Muscle layer of duodenum (tissue), 2 donors: ENCODE measurements at regions not wholly inside any gene's neighbourhood (a gene's known extent, or its start where the extent isn't known, plus 50 kb on each side); places are given as distances from the start of the nearest gene placed in this dataset.

Source experiments
- H3K27ac ChIP-seq: one replicate; pipeline ENCODE4 v1.7.0; 2013; ENCODE audit warnings: mild to moderate bottlenecking, low read length
- H3K27me3 ChIP-seq: one replicate; pipeline ENCODE4 v1.7.0; 2013; ENCODE audit warnings: low read depth, mild to moderate bottlenecking, control low read depth, low read length
- H3K36me3 ChIP-seq, 2 donors: one replicate each; pipeline ENCODE4 v1.7.0; 2013; ENCODE audit warnings: low read length in 2 of 2, control low read depth in 1 of 2, mild to moderate bottlenecking in 1 of 2; ENCODE audit not compliant: insufficient read depth in 2 of 2, control insufficient read depth in 1 of 2
- H3K4me1 ChIP-seq, 2 donors: one replicate each; pipeline ENCODE4 v1.7.0; 2013; ENCODE audit warnings: low read length in 2 of 2, mild to moderate bottlenecking in 2 of 2, control low read depth in 1 of 2, moderate library complexity in 1 of 2; ENCODE audit not compliant: insufficient read depth in 2 of 2, control insufficient read depth in 1 of 2
- H3K4me3 ChIP-seq, 2 donors: one replicate each; pipeline ENCODE4 v1.7.0; 2013; ENCODE audit warnings: low read length in 2 of 2, low read depth in 1 of 2, mild to moderate bottlenecking in 1 of 2
- H3K9me3 ChIP-seq, 2 donors: one replicate each; pipeline ENCODE4 v1.7.0; 2013; ENCODE audit warnings: low read length in 2 of 2, control low read depth in 1 of 2, mild to moderate bottlenecking in 1 of 2; ENCODE audit not compliant: control insufficient read depth in 1 of 2
- donor health status: healthy.

GRCh38 chr20:58097429-58097828, 131.0 kb downstream of the ANKRD60 start:
- no peak overlapping the region for H3K27ac ChIP-seq
- no peaks in the 10 kb centered on the region for H3K27me3 ChIP-seq
- no peaks in the 10 kb centered on the region for H3K9me3 ChIP-seq
- H3K36me3 ChIP-seq: no peaks in the 10 kb centered on the region
- H3K4me3 ChIP-seq: no peak overlapping the region
- peaks cover 0 to 4% of the 10 kb centered on the region in 2 donors for H3K4me1 ChIP-seq

- Histone ChIP-seq H3K27ac (no peak overlapping the region), H3K27me3 (no peaks in the 10 kb centered on the region), H3K4me3 (no peak overlapping the region), H3K4me1 (peaks cover 0 to 4% of the 10 kb centered on the region in 2 donors), H3K9me3 (no peaks in the 10 kb centered on the region), H3K36me3 (no peaks in the 10 kb centered on the region)
Measured at GRCh38 chr20:58096880-58097423, 131.5 kb downstream of the ANKRD60 start.

GRCh38 chr20:58094698-58095097, 133.8 kb downstream of the ANKRD60 start:
- Histone ChIP-seq H3K36me3 (no peaks in the 10 kb centered on the region), H3K4me1 (no peaks in the 10 kb centered on the region), H3K27me3 (no peaks in the 10 kb centered on the region), H3K27ac (no peak overlapping the region), H3K9me3 (no peaks in the 10 kb centered on the region), H3K4me3 (no peak overlapping the region)

GRCh38 chr20:58094160-58094559, 134.3 kb downstream of the ANKRD60 start:
- no peaks in the 10 kb centered on the region for H3K9me3 ChIP-seq
- no peaks in the 10 kb centered on the region for H3K27me3 ChIP-seq
- H3K27ac ChIP-seq: no peak overlapping the region
- no peak overlapping the region for H3K4me3 ChIP-seq
- no peaks in the 10 kb centered on the region for H3K4me1 ChIP-seq
- H3K36me3 ChIP-seq: no peaks in the 10 kb centered on the region

- Histone ChIP-seq H3K4me1 (no peaks in the 10 kb centered on the region), H3K27me3 (no peaks in the 10 kb centered on the region), H3K4me3 (no peak overlapping the region), H3K27ac (no peak overlapping the region), H3K9me3 (no peaks in the 10 kb centered on the region), H3K36me3 (no peaks in the 10 kb centered on the region)
Measured at GRCh38 chr20:58092871-58093270, 135.6 kb downstream of the ANKRD60 start.

GRCh38 chr20:58092353-58092752, 136.1 kb downstream of the ANKRD60 start:
- Histone ChIP-seq H3K9me3 (no peaks in the 10 kb centered on the region), H3K27me3 (no peaks in the 10 kb centered on the region), H3K36me3 (no peaks in the 10 kb centered on the region), H3K27ac (no peak overlapping the region), H3K4me1 (no peaks in the 10 kb centered on the region), H3K4me3 (no peak overlapping the region)

GRCh38 chr20:58091810-58092209, 136.6 kb downstream of the ANKRD60 start:
- H3K36me3 ChIP-seq: no peaks in the 10 kb centered on the region
- H3K27me3 ChIP-seq: no peaks in the 10 kb centered on the region
- H3K9me3 ChIP-seq: no peaks in the 10 kb centered on the region
- H3K4me3 ChIP-seq: no peak overlapping the region
- H3K27ac ChIP-seq: no peak overlapping the region
- H3K4me1 ChIP-seq: no peaks in the 10 kb centered on the region

GRCh38 chr20:58090161-58090560, 138.3 kb downstream of the ANKRD60 start:
- Histone ChIP-seq H3K36me3 (no peaks in the 10 kb centered on the region), H3K4me3 (no peak overlapping the region), H3K27ac (no peak overlapping the region), H3K9me3 (no peaks in the 10 kb centered on the region), H3K4me1 (no peaks in the 10 kb centered on the region), H3K27me3 (no peaks in the 10 kb centered on the region)

- Histone ChIP-seq H3K36me3 (no peaks in the 10 kb centered on the region), H3K4me1 (no peaks in the 10 kb centered on the region), H3K4me3 (no peak overlapping the region), H3K27me3 (no peaks in the 10 kb centered on the region), H3K9me3 (no peaks in the 10 kb centered on the region), H3K27ac (no peak overlapping the region)
Measured at GRCh38 chr20:58088625-58089024, 139.8 kb downstream of the ANKRD60 start.

- no peaks in the 10 kb centered on the region for H3K36me3 ChIP-seq
Measured at GRCh38 chr20:58088105-58088504, 140.3 kb downstream of the ANKRD60 start.

GRCh38 chr20:58087562-58087858, 140.9 kb downstream of the ANKRD60 start:
- no peaks in the 10 kb centered on the region for H3K4me1 ChIP-seq
- no peaks in the 10 kb centered on the region for H3K36me3 ChIP-seq
- H3K9me3 ChIP-seq: no peaks in the 10 kb centered on the region
- H3K27ac ChIP-seq: no peak overlapping the region
- H3K27me3 ChIP-seq: no peaks in the 10 kb centered on the region
- H3K4me3 ChIP-seq: no peak overlapping the region

More at GRCh38 chr20:58088105-58088504, 140.3 kb downstream of the ANKRD60 start:
- Histone ChIP-seq H3K4me3 (no peak overlapping the region), H3K27ac (no peak overlapping the region), H3K4me1 (no peaks in the 10 kb centered on the region), H3K27me3 (no peaks in the 10 kb centered on the region), H3K9me3 (no peaks in the 10 kb centered on the region)

GRCh38 chr20:58086763-58087561, 141.5 kb downstream of the ANKRD60 start:
- Histone ChIP-seq H3K27ac (no peak overlapping the region), H3K4me3 (no peak overlapping the region), H3K27me3 (no peaks in the 10 kb centered on the region), H3K4me1 (no peaks in the 10 kb centered on the region), H3K36me3 (no peaks in the 10 kb centered on the region), H3K9me3 (no peaks in the 10 kb centered on the region)
